ENCODE measurements at regions not wholly inside any gene's neighbourhood (a gene's known extent, or its start where the extent isn't known, plus 50 kb on each side); places are given as distances from the start of the nearest gene placed in this dataset.

DNA sequence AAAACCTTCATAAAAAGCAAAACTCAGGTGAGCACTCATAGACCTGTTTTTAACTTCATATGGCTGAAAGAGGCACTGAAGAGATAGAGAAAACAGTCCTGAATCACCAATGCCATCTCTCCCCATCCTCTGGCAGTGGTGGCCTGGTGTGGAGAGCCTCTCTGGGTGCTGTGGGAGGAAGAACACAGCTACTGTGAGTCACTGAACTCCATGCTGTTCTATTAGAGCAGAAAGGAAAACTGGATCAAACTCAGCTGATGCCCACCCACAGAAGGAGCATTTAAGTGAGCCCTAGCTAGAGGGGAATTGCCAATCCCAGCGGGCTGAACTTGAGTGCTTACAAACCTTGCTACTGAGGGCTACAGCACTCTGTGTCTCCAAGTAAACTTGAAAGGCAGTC lies 115.3 kb upstream of the SESN3 start:
- no peak for TF ChIP-seq POLR2AphosphoS5 (IDR thresholded peaks at IDR 0.05)
- TF ChIP-seq, protein P1, sequence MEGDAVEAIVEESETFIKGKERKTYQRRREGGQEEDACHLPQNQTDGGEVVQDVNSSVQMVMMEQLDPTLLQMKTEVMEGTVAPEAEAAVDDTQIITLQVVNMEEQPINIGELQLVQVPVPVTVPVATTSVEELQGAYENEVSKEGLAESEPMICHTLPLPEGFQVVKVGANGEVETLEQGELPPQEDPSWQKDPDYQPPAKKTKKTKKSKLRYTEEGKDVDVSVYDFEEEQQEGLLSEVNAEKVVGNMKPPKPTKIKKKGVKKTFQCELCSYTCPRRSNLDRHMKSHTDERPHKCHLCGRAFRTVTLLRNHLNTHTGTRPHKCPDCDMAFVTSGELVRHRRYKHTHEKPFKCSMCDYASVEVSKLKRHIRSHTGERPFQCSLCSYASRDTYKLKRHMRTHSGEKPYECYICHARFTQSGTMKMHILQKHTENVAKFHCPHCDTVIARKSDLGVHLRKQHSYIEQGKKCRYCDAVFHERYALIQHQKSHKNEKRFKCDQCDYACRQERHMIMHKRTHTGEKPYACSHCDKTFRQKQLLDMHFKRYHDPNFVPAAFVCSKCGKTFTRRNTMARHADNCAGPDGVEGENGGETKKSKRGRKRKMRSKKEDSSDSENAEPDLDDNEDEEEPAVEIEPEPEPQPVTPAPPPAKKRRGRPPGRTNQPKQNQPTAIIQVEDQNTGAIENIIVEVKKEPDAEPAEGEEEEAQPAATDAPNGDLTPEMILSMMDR (IDR thresholded peaks at IDR 0.05 in 8 of 11, conservative IDR thresholded peaks at IDR 0.05 in 3 of 11), result no peak

All from spleen (tissue), 7 donors.